Thoracic aorta (tissue), 2 donors: ENCODE measurements at regions not wholly inside any gene's neighbourhood (a gene's known extent, or its start where the extent isn't known, plus 50 kb on each side); places are given as distances from the start of the nearest gene placed in this dataset.

Experiments used
- ATAC-seq: fragments of 150-250 bp; one replicate; pipeline ENCODE4 v1.8.0; 2017; ENCODE audit warnings: low read depth; ENCODE audit not compliant: insufficient number of reproducible peaks, low FRiP score
- DNase-seq: peaks from one replicate; pipeline ENCODE4 v3.0.0-alpha.2; 2020; ENCODE audit warnings: low spot score
- H3K27ac ChIP-seq, 2 donors: fragments of 200-600 bp; sonication (generic); 1 replicate in 1 of 2; 2 replicates in 1 of 2; pipeline ENCODE4 v1.5.1; 2016; ENCODE audit warnings: mild to moderate bottlenecking in 2 of 2, moderate library complexity in 2 of 2
- H3K27me3 ChIP-seq: fragments of 200-600 bp; sonication (generic); replicated peaks from 2 replicates; pipeline ENCODE4 v1.6.0; 2016; ENCODE audit warnings: mild to moderate bottlenecking; ENCODE audit not compliant: insufficient read depth
- H3K36me3 ChIP-seq: fragments of 200-600 bp; sonication (generic); one replicate; pipeline ENCODE4 v1.5.1; 2016
- H3K4me1 ChIP-seq, 2 donors: fragments of 200-600 bp; sonication (generic); 1 replicate in 1 of 2; 2 replicates in 1 of 2; pipeline versions ENCODE4 v1.5.1 to v1.6.0; 2016; ENCODE audit warnings: low read depth in 2 of 2, mild to moderate bottlenecking in 1 of 2; ENCODE audit not compliant: control insufficient read depth in 1 of 2
- H3K4me3 ChIP-seq: fragments of 200-600 bp; sonication (generic); 2 replicates; pipeline ENCODE4 v1.5.1; 2016; ENCODE audit warnings: mild to moderate bottlenecking
- H3K9me3 ChIP-seq: fragments of 200-600 bp; sonication (generic); 2 replicates; pipeline ENCODE4 v1.5.1; 2016
- TF ChIP-seq, protein P1 (sequence below): fragments of 200-600 bp; sonication (generic); IDR thresholded peaks from one replicate; pipeline ENCODE4 v1.5.1; 2019; ENCODE audit warnings: antibody characterized with exemption

DNA sequence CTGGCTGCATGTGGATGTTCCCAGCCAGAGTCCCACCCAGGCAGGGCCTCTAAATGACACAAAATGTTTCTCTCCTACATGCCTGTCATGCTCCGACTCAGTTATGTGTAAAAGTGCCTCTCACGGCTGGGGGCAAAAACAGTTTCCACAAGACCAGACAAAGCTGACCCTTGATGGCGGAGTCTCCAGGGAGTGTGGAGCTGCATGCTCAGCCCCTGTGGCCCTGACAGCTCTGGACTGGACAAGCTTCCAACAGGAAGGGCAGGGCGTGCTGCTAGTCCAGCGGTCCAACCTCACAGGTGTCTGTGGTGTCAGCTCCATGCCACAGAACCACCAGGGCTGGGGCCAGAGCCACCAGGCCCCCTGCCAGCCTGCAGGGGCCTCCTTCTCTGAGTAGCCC is 149.6 kb downstream of the CRYBB2 start:
- DNase-seq (no peak), ATAC-seq (no peak)
- H3K27me3 ChIP-seq = no peaks in the 10 kb centered on the region
- no peak overlapping the region for H3K4me3 ChIP-seq
- no peaks in the 10 kb centered on the region for H3K9me3 ChIP-seq
- peaks cover 0 to 7% of the 10 kb centered on the region in 2 donors for H3K4me1 ChIP-seq
- no peak overlapping the region for H3K27ac ChIP-seq
- no peaks in the 10 kb centered on the region for H3K36me3 ChIP-seq
- TF ChIP-seq, protein P1, sequence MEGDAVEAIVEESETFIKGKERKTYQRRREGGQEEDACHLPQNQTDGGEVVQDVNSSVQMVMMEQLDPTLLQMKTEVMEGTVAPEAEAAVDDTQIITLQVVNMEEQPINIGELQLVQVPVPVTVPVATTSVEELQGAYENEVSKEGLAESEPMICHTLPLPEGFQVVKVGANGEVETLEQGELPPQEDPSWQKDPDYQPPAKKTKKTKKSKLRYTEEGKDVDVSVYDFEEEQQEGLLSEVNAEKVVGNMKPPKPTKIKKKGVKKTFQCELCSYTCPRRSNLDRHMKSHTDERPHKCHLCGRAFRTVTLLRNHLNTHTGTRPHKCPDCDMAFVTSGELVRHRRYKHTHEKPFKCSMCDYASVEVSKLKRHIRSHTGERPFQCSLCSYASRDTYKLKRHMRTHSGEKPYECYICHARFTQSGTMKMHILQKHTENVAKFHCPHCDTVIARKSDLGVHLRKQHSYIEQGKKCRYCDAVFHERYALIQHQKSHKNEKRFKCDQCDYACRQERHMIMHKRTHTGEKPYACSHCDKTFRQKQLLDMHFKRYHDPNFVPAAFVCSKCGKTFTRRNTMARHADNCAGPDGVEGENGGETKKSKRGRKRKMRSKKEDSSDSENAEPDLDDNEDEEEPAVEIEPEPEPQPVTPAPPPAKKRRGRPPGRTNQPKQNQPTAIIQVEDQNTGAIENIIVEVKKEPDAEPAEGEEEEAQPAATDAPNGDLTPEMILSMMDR = no peak

DNA sequence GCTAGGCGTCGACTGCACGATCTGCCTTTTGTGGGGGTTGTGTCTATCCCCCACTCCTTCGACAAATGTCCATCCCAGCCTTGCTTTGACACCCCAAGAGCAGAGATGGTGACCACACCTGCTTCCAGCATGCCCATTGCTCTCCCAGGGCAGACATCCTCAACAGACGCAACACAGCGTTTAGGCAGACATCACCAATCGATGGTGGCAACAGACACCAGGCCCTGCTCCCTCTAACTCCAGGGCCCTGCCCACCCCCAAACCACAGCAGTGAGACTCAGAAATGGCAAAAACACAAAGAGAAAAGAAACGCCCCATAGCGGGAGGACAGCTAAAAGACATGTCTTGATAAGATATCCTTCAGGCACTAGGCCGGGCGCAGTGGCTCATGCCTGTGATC is 150.9 kb downstream of the CRYBB2 start:
- no peaks in the 10 kb centered on the region for H3K27me3 ChIP-seq
- no peak overlapping the region for H3K4me3 ChIP-seq
- H3K36me3 ChIP-seq = no peaks in the 10 kb centered on the region
- DNase-seq = no peak
- no peaks in the 10 kb centered on the region for H3K9me3 ChIP-seq
- no peak overlapping the region for H3K27ac ChIP-seq
- H3K4me1 ChIP-seq = no peaks in the 10 kb centered on the region
- TF ChIP-seq, protein P1 = no peak
- ATAC-seq = no peak

DNA sequence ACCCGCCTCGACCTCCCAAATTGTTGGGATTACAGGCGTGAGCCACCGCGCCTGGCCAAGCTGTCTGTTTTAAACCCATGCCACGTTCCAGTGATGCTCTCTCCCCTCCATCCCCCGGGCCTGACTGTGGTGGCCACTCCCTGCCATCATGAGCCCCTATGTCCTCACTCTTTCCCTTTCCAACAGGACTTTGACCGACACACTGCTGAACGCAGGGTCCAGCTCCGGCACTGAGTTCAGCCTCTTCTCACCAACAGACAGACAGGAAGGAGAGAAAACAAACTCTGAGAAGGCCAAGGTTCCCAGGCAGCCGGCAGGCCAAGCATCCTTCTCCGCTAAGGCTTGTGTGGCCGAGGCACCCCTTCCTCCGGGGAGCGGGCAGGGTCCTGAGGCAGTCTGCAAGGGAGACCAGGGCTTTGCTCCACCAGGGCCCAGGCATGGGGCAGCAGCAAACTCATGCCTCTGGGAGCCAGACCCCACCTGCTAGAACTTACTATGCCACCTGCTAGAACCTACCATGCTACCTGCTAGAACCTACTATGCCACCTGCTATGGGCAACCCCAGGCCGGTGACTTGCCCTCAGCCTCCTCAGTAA is 152.7 kb downstream of the CRYBB2 start:
- no peak for DNase-seq
- Histone ChIP-seq H3K27ac (no peak overlapping the region), H3K27me3 (no peaks in the 10 kb centered on the region), H3K36me3 (no peaks in the 10 kb centered on the region), H3K4me1 (no peaks in the 10 kb centered on the region), H3K4me3 (no peak overlapping the region), H3K9me3 (no peaks in the 10 kb centered on the region)
- TF ChIP-seq, protein P1 = no peak
- ATAC-seq = no peak

DNA sequence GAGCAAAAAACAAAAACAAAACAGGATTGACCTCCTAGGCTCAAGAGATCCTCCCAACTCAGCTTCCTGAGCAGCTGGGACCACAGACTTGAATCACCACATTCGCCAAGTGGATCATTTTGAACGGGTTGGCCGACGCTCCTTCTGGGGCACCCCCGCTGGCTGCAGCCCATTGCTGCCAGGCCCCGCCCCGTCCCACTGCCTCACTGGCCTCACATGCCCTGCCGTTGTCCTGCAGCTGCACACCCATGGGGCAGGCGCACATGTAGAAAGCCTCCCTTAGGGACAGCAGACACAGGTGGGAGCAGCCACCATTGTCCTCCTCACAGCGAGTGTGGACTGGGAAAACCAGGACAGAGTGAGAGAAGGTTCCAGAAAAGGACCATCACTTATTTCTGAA is 154.5 kb downstream of the CRYBB2 start:
- Histone ChIP-seq H3K36me3 (peaks cover 8% of the 10 kb centered on the region), H3K27me3 (no peaks in the 10 kb centered on the region), H3K9me3 (no peaks in the 10 kb centered on the region), H3K27ac (no peak overlapping the region), H3K4me1 (no peaks in the 10 kb centered on the region), H3K4me3 (no peak overlapping the region)
- ATAC-seq (no peak), DNase-seq (no peak)
- TF ChIP-seq, protein P1 = no peak

DNA sequence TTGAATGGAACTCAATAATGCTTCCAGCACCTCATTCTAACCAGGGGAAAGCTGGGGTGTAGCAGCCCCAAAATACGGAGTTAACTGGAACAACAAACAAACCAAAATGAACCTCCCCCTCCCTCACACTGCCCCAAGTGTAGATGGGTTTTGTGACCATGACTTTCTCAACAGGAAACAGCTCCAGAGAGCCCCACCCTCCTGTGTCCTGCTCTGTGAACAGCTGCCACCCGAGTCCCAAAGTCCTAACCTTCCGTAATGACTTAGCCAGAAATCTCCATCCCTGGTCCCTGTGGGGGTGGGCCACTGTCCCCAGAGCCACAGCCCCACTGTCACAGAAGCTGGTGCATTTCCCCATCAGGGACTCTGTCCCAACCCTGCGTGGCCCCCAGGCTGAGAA is 155.4 kb downstream of the CRYBB2 start:
- Histone ChIP-seq H3K4me1 (no peaks in the 10 kb centered on the region), H3K27ac (no peak overlapping the region), H3K9me3 (no peaks in the 10 kb centered on the region), H3K4me3 (no peak overlapping the region), H3K36me3 (peaks cover 8% of the 10 kb centered on the region), H3K27me3 (no peaks in the 10 kb centered on the region)
- DNase-seq = no peak
- TF ChIP-seq, protein P1 = no peak
- no peak for ATAC-seq
